Activated CD8-positive, alpha-beta memory T cell treated with anti-CD3 and anti-CD28 coated beads, Interleukin-2, amount 50 U/mL, for 1 hour (primary cell): ENCODE measurements at regions not wholly inside any gene's neighbourhood (a gene's known extent, or its start where the extent isn't known, plus 50 kb on each side); places are given as distances from the start of the nearest gene placed in this dataset.

ENCODE experiments used
- DNase-seq: peaks from one replicate; pipeline ENCODE4 v3.0.0-alpha.2; 2020; ENCODE audit errors: extremely low read depth

- no peak for DNase-seq
These were observed 126.0 kb upstream of the B3GALT2 start for GRCh38 chr1:193312432-193312831.

GRCh38 chr1:193311226-193311948 lies 125.0 kb upstream of the B3GALT2 start:
- no peak for DNase-seq

DNA sequence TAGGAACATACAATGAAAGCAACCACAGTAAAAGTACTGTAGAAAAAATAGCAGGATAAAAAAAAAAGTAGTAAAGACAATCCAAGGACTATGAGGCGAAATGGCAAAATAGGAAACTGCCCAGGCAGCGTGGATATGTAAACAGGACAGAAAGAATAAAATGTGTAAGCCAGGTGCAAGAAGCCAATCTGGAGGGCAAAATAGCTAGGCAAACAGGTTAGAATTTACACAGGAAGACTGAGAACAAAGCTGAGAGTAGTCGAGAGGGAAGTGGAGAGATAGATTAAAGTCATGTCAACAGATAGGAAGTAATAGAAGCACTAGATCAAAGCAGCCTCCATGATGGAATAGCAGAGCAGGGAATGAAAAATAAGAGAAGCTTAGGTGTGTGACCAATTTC lies 124.2 kb upstream of the B3GALT2 start:
- DNase-seq, result no peak

- no peak for DNase-seq
These were observed 123.6 kb upstream of the B3GALT2 start for GRCh38 chr1:193309936-193310475.

GRCh38 chr1:193308438-193308837 lies 122.0 kb upstream of the B3GALT2 start:
- no peak for DNase-seq

DNA sequence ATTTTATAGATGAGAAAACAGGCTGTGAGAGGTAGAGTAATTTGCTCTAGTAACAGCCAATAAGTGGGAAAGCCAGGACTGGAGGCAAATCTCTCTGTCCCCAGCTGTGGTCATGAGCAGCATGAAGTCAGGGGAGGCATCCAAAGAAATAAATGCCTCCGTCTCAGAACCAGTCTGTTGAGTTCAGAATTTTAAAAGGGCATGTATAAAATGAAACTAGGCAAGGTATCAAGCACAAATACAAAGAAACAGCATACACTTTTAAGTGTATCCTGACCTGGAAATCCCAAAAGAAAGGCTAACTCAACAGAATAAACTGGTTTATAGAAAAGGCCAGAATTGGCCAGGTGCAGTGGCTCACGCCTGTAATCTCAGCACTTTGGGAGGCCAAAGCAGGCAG lies 120.0 kb upstream of the B3GALT2 start:
- no peak for DNase-seq
